GM12874 (cell line): ENCODE measurements at regions not wholly inside any gene's neighbourhood (a gene's known extent, or its start where the extent isn't known, plus 50 kb on each side); places are given as distances from the start of the nearest gene placed in this dataset.

Experiments used
- CTCF ChIP-seq: IDR thresholded peaks from 2 replicates; pipeline ENCODE4 v1.5.1; 2011; ENCODE audit warnings: low read depth, mild to moderate bottlenecking, control low read depth, low read length, moderate library complexity; ENCODE audit not compliant: insufficient read depth

GRCh38 chr2:48210189-48210588 lies 104.3 kb upstream of the FOXN2 start:
- TF ChIP-seq CTCF = no peak

- no peak for TF ChIP-seq CTCF
Observed at GRCh38 chr2:48213646-48214045, 100.8 kb upstream of the FOXN2 start.

- TF ChIP-seq CTCF = no peak
Observed at GRCh38 chr2:48218169-48218568, 96.3 kb upstream of the FOXN2 start.

GRCh38 chr2:48219234-48219554 lies 95.3 kb upstream of the FOXN2 start:
- TF ChIP-seq CTCF = no peak

- TF ChIP-seq CTCF = no peak
Observed at GRCh38 chr2:48219555-48220436, 94.7 kb upstream of the FOXN2 start.

- TF ChIP-seq CTCF = no peak
Observed at GRCh38 chr2:48220501-48220900, 94.0 kb upstream of the FOXN2 start.

GRCh38 chr2:48221846-48222516 lies 92.5 kb upstream of the FOXN2 start:
- no peak for TF ChIP-seq CTCF
